Small intestine (tissue), 7 donors: ENCODE measurements at regions not wholly inside any gene's neighbourhood (a gene's known extent, or its start where the extent isn't known, plus 50 kb on each side); places are given as distances from the start of the nearest gene placed in this dataset.

ENCODE experiments used
- DNase-seq, 2 donors: peaks; one replicate each; pipeline versions ENCODE4 v3.0.0 to v3.0.0-alpha.2; 2013
- FAIRE-seq: peaks from 2 replicates; lab custom pipeline; 2012; peaks lifted over from hg19 to GRCh38; lab: Jason Lieb, UNC
- H3K27ac ChIP-seq, 3 donors: one replicate each; pipeline ENCODE4 v1.5.1; 2013; ENCODE audit warnings: low read length in 2 of 3, mild to moderate bottlenecking in 2 of 3, control low read depth in 1 of 3, inconsistent platforms in 1 of 3, low read depth in 1 of 3, moderate library complexity in 1 of 3
- H3K27me3 ChIP-seq, 3 donors: one replicate each; pipeline ENCODE4 v1.6.1; 2013; ENCODE audit warnings: low read length in 3 of 3, inconsistent platforms in 1 of 3; ENCODE audit not compliant: control insufficient read depth in 3 of 3, insufficient read depth in 3 of 3
- H3K36me3 ChIP-seq, 3 donors: one replicate each; pipeline ENCODE4 v1.6.1; 2013; ENCODE audit warnings: low read length in 3 of 3, inconsistent platforms in 1 of 3, low read depth in 1 of 3, mild to moderate bottlenecking in 1 of 3, moderate library complexity in 1 of 3; ENCODE audit not compliant: control insufficient read depth in 3 of 3, insufficient read depth in 2 of 3
- H3K4me1 ChIP-seq, 3 donors: one replicate each; pipeline ENCODE4 v1.6.1; 2013; ENCODE audit warnings: low read length in 2 of 3, inconsistent platforms in 1 of 3, low read depth in 1 of 3, mild to moderate bottlenecking in 1 of 3, moderate library complexity in 1 of 3; ENCODE audit not compliant: control insufficient read depth in 3 of 3, insufficient read depth in 2 of 3
- H3K4me3 ChIP-seq, 3 donors: one replicate each; pipeline ENCODE4 v1.5.1; 2013; ENCODE audit warnings: low read length in 3 of 3, control low read depth in 1 of 3, inconsistent platforms in 1 of 3, low read depth in 1 of 3, mild to moderate bottlenecking in 1 of 3, moderate library complexity in 1 of 3
- H3K9me3 ChIP-seq, 2 donors: one replicate each; pipeline ENCODE4 v1.6.1; 2013; ENCODE audit warnings: low read depth in 1 of 2, low read length in 1 of 2; ENCODE audit not compliant: control insufficient read depth in 2 of 2, insufficient read depth in 1 of 2
- WGBS, 3 donors: extraction: QIAGEN DNeasy Blood & Tissue Kit; methylation state at CpG; one replicate each; pipeline ENCODE4 v1.1.7; 2013; 5-methylcytosine and 5-hydroxymethylcytosine counted together
- donor health status: healthy with polysubstance abuse.
- donor health status: control.
- donor health status: control.
- donor health status: Bipolar disorder and iron deficiency.
- donor health status: healthy.

- DNase-seq (no peak), FAIRE-seq (no peak)
- H3K4me3 ChIP-seq: no peak overlapping the region
- H3K36me3 ChIP-seq: no peaks in the 10 kb centered on the region
- H3K27ac ChIP-seq: no peak overlapping the region
- no peaks in the 10 kb centered on the region for H3K27me3 ChIP-seq
- WGBS, 3 donors: 69 to 73% (median 70%) methylated on average over 7 of the region's 7 CpGs
- no peaks in the 10 kb centered on the region for H3K9me3 ChIP-seq
- no peaks in the 10 kb centered on the region for H3K4me1 ChIP-seq
Observed at GRCh38 chr5:174849426-174849825, 125.0 kb downstream of the MSX2 start.

DNA sequence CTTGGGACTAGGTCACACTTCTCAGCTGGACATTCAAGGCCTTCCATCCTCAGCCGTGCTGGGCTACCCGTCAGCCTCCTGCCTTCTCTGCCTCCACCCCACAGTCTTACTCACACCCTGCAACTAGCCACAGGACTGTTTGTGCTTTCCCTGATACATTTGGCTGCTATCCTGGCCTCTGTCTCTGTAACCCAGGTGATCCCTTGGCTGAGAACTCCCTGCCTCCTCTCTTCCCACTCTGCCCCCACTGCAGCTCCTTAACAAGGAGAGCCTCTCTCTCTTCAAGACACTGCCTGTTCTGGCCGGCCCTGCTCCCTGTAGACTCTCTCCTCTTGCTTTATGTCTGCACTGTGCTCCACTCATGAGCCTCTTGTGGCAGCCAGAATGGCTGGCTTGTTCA lies 120.6 kb downstream of the MSX2 start:
- Histone ChIP-seq H3K36me3 (no peaks in the 10 kb centered on the region), H3K9me3 (no peaks in the 10 kb centered on the region), H3K27me3 (peaks cover 0 to 6% (median 0%) of the 10 kb centered on the region in 3 donors), H3K27ac (no peak overlapping the region), H3K4me1 (no peaks in the 10 kb centered on the region), H3K4me3 (no peak overlapping the region)
- no peak for DNase-seq
- FAIRE-seq: no peak
- 66 to 74% (median 69%) methylated on average over 3 of the region's 3 CpGs for WGBS, 3 donors

GRCh38 chr5:174843263-174844250 lies 119.2 kb downstream of the MSX2 start:
- Histone ChIP-seq H3K9me3 (no peaks in the 10 kb centered on the region), H3K4me1 (no peaks in the 10 kb centered on the region), H3K27ac (no peak overlapping the region), H3K36me3 (no peaks in the 10 kb centered on the region), H3K4me3 (no peak overlapping the region), H3K27me3 (peaks cover 0 to 6% (median 0%) of the 10 kb centered on the region in 3 donors)
- 39 to 54% (median 44%) methylated on average over 9 of the region's 9 CpGs for WGBS, 3 donors
- no peak for DNase-seq
- no peak for FAIRE-seq

GRCh38 chr5:174840435-174840834 lies 116.1 kb downstream of the MSX2 start:
- 68 to 85% (median 74%) methylated on average over 5 of the region's 5 CpGs for WGBS, 3 donors
- Histone ChIP-seq H3K9me3 (no peaks in the 10 kb centered on the region), H3K27ac (no peak overlapping the region), H3K27me3 (peaks cover 0 to 9% (median 0%) of the 10 kb centered on the region in 3 donors), H3K36me3 (no peaks in the 10 kb centered on the region), H3K4me3 (no peak overlapping the region), H3K4me1 (no peaks in the 10 kb centered on the region)
- DNase-seq: no peak
- no peak for FAIRE-seq

GRCh38 chr5:174839196-174839595 lies 114.8 kb downstream of the MSX2 start:
- H3K4me1 ChIP-seq: no peaks in the 10 kb centered on the region

GRCh38 chr5:174837919-174838902 lies 113.8 kb downstream of the MSX2 start:
- Histone ChIP-seq H3K27ac (no peak overlapping the region), H3K4me3 (no peak overlapping the region), H3K27me3 (peaks cover 0 to 4% (median 0%) of the 10 kb centered on the region in 3 donors), H3K9me3 (no peaks in the 10 kb centered on the region), H3K4me1 (no peaks in the 10 kb centered on the region), H3K36me3 (no peaks in the 10 kb centered on the region)
- FAIRE-seq: no peak
- 26 to 40% (median 35%) methylated on average over 8 of the region's 8 CpGs for WGBS, 3 donors
- peak in 1 of 2 donors; percentile 1 for DNase-seq

More at GRCh38 chr5:174839196-174839595, 114.8 kb downstream of the MSX2 start:
- no peaks in the 10 kb centered on the region for H3K36me3 ChIP-seq
- H3K9me3 ChIP-seq: no peaks in the 10 kb centered on the region
- DNase-seq (no peak), FAIRE-seq (no peak)
- no peak overlapping the region for H3K27ac ChIP-seq
- WGBS, 3 donors: 81 to 96% (median 87%) methylated on average over 1 of the region's 1 CpG
- no peak overlapping the region for H3K4me3 ChIP-seq
- H3K27me3 ChIP-seq: peaks cover 0 to 9% (median 0%) of the 10 kb centered on the region in 3 donors

DNA sequence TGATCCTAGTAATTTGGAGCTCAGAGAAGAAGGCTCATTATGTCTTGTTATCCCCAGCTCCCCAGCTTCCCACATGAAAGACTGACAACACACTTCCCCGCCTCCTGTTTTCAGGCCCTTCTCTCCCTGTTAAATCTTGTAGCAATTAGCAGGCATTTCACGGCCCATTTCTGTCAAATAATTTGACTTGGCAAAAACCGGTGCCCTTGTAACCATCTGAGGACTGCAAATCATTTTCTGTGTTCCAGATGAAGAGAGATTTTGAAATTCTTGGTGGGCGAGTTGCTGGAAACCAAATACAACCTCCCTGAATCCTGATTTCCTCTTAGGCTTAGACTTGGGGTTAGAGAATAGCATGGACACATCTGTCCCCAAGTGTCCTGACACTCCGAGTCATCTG lies 109.7 kb downstream of the MSX2 start:
- no peak for FAIRE-seq
- Histone ChIP-seq H3K36me3 (no peaks in the 10 kb centered on the region), H3K4me1 (no peaks in the 10 kb centered on the region), H3K27ac (no peak overlapping the region), H3K9me3 (no peaks in the 10 kb centered on the region), H3K4me3 (no peak overlapping the region), H3K27me3 (peaks cover 0 to 3% (median 2%) of the 10 kb centered on the region in 3 donors)
- DNase-seq: no peak
- 73 to 75% (median 74%) methylated on average over 5 of the region's 5 CpGs for WGBS, 3 donors

GRCh38 chr5:174832811-174833210 lies 108.4 kb downstream of the MSX2 start:
- Histone ChIP-seq H3K4me1 (no peaks in the 10 kb centered on the region), H3K4me3 (no peak overlapping the region), H3K9me3 (no peaks in the 10 kb centered on the region), H3K27ac (no peak overlapping the region), H3K36me3 (no peaks in the 10 kb centered on the region), H3K27me3 (peaks cover 0 to 2% (median 0%) of the 10 kb centered on the region in 3 donors)
- DNase-seq (no peak), FAIRE-seq (no peak)
- WGBS, 3 donors: 56 to 78% (median 63%) methylated on average over 2 of the region's 2 CpGs
